Transverse colon (tissue), 4 donors: ENCODE measurements at regions not wholly inside any gene's neighbourhood (a gene's known extent, or its start where the extent isn't known, plus 50 kb on each side); places are given as distances from the start of the nearest gene placed in this dataset.

ENCODE experiments used
- DNase-seq: peaks from one replicate; pipeline ENCODE4 v3.0.0-alpha.2; 2019
- H3K27ac ChIP-seq, 4 donors: fragments of 200-600 bp; sonication (generic); 2 replicates each; pipeline ENCODE4 v1.5.1; 2016 to 2018; ENCODE audit warnings: inconsistent platforms in 4 of 4
- H3K27me3 ChIP-seq: fragments of 200-600 bp; sonication (generic); 2 replicates; pipeline ENCODE4 v1.5.1; 2017; ENCODE audit warnings: inconsistent platforms
- H3K36me3 ChIP-seq, 4 donors: fragments of 200-600 bp; sonication (generic); 2 replicates each; pipeline ENCODE4 v1.5.1; 2017 to 2019; ENCODE audit warnings: inconsistent platforms in 4 of 4
- H3K4me1 ChIP-seq, 4 donors: fragments of 200-600 bp; sonication (generic); 2 replicates each; pipeline ENCODE4 v1.5.1; 2017 to 2020; ENCODE audit warnings: inconsistent platforms in 4 of 4
- H3K4me3 ChIP-seq, 4 donors: fragments of 200-600 bp; sonication (generic); 1 replicate in 1 of 4; 2 replicates in 3 of 4; pipeline versions ENCODE4 v1.5.1 to v1.6.1; 2017 to 2019; ENCODE audit warnings: inconsistent platforms in 4 of 4
- H3K9me3 ChIP-seq, 2 donors: fragments of 200-600 bp; sonication (generic); 2 replicates each; pipeline ENCODE4 v1.5.1; 2017 to 2019; ENCODE audit warnings: inconsistent platforms in 2 of 2
- EP300 ChIP-seq: sonication (generic); formaldehyde crosslinking; IDR thresholded peaks from one replicate; pipeline ENCODE4 v1.6.1; 2017; ENCODE audit warnings: antibody characterized with exemption, low read depth
- POLR2A ChIP-seq: fragments of 450-650 bp; IDR thresholded peaks from one replicate; pipeline ENCODE4 v1.6.1; 2016; ENCODE audit warnings: antibody characterized with exemption, mild to moderate bottlenecking, moderate library complexity
- POLR2AphosphoS5 ChIP-seq, 3 donors: sonication (generic); formaldehyde crosslinking; IDR thresholded peaks; one replicate each; pipeline ENCODE4 v1.6.1; 2016; ENCODE audit warnings: antibody characterized with exemption in 3 of 3
- WGBS, 2 donors: methylation state at CpG; one replicate each; pipeline ENCODE4 v1.1.5; 2018; ENCODE audit warnings: low coverage in 1 of 2; 5-methylcytosine and 5-hydroxymethylcytosine counted together
- in situ Hi-C, 4 donors: fragments of 200-750 bp; cut with MboI; loops; one replicate each; pipeline versions ENCODE4 v1.15.0 to v1.15.1; 2017; ENCODE audit warnings: low sequenced_read_pairs in 3 of 4, low pct_ligation_motif_present in 1 of 4, low pct_unique_long_range_greater_than_20kb in 1 of 4
- intact Hi-C: fragments of 100-400 bp; cut with DNase I; formaldehyde crosslinking; loops from one replicate; pipeline ENCODE4 v1.15.1; 2023; ENCODE audit warnings: low total_unique reads
- TF ChIP-seq, protein P1 (sequence below), 5 experiments: fragments of 200-600 bp in 3 of 5; fragments of 450-650 bp in 2 of 5; sonication (generic) in 3 of 5; IDR thresholded peaks; 1 replicate in 2 of 5; 2 replicates in 3 of 5; pipeline ENCODE4 v1.5.1; 2016 to 2017; ENCODE audit warnings: antibody characterized with exemption in 5 of 5, inconsistent platforms in 3 of 5, mild to moderate bottlenecking in 2 of 5, moderate library complexity in 1 of 5

DNA sequence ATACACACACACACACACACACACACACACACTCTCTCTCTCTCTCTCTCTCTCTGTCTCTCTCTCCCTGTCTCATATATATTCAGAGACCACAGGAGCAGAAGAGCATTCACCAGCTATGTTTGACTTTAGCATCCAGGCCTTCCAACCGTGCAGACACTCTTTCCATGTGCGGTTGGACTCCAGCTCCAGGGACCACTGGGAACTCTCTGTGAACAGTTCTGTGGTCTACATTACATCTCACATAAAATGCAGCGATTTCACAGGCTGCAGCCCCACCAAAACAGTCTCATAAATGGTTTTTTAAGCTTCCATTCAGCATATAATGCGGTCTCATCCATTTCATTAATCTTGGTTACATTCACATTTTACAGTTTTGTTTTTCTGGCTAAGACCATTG lies 508.4 kb upstream of the SULF2 start:
- no peak for DNase-seq
- WGBS, 2 donors = 86 to 93% methylated on average over 2 to 4 of the region's 4 CpGs
- H3K9me3 ChIP-seq = no peaks in the 10 kb centered on the region
- peaks cover 0 to 16% (median 5%) of the 10 kb centered on the region in 4 donors for H3K4me1 ChIP-seq
- H3K27ac ChIP-seq = no peak overlapping the region
- H3K27me3 ChIP-seq = no peaks in the 10 kb centered on the region
- no peak overlapping the region for H3K4me3 ChIP-seq
- TF ChIP-seq EP300 (no peak), POLR2AphosphoS5 (IDR thresholded peaks at IDR 0.05) (no peak), POLR2A (no peak)
- TF ChIP-seq, protein P1, sequence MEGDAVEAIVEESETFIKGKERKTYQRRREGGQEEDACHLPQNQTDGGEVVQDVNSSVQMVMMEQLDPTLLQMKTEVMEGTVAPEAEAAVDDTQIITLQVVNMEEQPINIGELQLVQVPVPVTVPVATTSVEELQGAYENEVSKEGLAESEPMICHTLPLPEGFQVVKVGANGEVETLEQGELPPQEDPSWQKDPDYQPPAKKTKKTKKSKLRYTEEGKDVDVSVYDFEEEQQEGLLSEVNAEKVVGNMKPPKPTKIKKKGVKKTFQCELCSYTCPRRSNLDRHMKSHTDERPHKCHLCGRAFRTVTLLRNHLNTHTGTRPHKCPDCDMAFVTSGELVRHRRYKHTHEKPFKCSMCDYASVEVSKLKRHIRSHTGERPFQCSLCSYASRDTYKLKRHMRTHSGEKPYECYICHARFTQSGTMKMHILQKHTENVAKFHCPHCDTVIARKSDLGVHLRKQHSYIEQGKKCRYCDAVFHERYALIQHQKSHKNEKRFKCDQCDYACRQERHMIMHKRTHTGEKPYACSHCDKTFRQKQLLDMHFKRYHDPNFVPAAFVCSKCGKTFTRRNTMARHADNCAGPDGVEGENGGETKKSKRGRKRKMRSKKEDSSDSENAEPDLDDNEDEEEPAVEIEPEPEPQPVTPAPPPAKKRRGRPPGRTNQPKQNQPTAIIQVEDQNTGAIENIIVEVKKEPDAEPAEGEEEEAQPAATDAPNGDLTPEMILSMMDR (IDR thresholded peaks at IDR 0.05) = no peak
- in situ Hi-C loops (no loop called here), intact Hi-C loops (no loop called here)
- no peaks in the 10 kb centered on the region for H3K36me3 ChIP-seq

DNA sequence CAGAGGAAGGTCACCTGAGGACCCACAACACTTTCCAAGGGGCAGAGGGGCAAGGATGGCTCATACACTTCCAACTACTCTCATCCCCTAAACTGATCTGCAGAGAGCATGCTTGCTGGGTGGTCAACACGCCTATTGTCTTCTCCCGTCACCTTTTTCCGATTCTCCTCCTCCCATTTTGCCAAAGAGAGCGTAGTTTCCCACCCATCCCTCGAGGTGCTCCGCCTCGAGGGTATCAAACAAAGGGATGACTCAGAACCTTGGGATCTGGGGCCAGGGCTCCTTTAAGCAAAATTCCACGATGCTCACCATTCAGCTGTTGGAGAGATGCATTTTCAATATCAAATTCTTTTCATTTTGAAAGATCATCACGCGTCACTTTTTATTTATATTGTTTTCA lies 507.5 kb upstream of the SULF2 start:
- 79 to 94% methylated on average over 5 to 10 of the region's 10 CpGs for WGBS, 2 donors
- H3K4me3 ChIP-seq = no peak overlapping the region
- no peak for DNase-seq
- H3K27ac ChIP-seq = no peak overlapping the region
- TF ChIP-seq EP300 (no peak), POLR2A (no peak), POLR2AphosphoS5 (IDR thresholded peaks at IDR 0.05) (no peak)
- TF ChIP-seq, protein P1 (IDR thresholded peaks at IDR 0.05) = no peak
- in situ Hi-C loops (no loop called here), intact Hi-C loops (no loop called here)
- H3K4me1 ChIP-seq = peaks cover 0 to 16% (median 4%) of the 10 kb centered on the region in 4 donors
- H3K9me3 ChIP-seq = no peaks in the 10 kb centered on the region
- H3K27me3 ChIP-seq = no peaks in the 10 kb centered on the region
- no peaks in the 10 kb centered on the region for H3K36me3 ChIP-seq

DNA sequence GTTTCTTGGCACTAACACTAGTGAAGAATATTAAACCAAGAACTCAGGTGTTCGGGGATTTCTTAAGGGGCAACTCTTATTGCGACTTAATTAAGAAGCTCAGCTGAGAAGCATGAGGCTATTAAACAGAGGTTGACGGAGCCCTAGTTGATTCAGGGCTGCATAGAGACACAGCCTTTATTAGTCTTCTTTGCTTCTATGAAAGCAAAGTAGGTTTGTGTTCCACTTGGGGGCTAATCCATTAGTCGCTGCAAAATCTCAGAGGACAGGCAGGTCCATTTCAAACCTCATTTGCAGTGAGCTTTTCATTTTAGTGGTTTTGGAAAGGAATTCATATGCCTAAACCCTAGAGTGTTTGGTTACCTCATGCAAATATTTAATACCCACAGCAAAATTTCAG lies 506.6 kb upstream of the SULF2 start:
- intact Hi-C loops = no loop called here
- TF ChIP-seq POLR2AphosphoS5 (IDR thresholded peaks at IDR 0.05) (no peak), EP300 (no peak), POLR2A (no peak)
- TF ChIP-seq, protein P1 (IDR thresholded peaks at IDR 0.05) = no peak
- H3K27ac ChIP-seq = no peak overlapping the region

DNA sequence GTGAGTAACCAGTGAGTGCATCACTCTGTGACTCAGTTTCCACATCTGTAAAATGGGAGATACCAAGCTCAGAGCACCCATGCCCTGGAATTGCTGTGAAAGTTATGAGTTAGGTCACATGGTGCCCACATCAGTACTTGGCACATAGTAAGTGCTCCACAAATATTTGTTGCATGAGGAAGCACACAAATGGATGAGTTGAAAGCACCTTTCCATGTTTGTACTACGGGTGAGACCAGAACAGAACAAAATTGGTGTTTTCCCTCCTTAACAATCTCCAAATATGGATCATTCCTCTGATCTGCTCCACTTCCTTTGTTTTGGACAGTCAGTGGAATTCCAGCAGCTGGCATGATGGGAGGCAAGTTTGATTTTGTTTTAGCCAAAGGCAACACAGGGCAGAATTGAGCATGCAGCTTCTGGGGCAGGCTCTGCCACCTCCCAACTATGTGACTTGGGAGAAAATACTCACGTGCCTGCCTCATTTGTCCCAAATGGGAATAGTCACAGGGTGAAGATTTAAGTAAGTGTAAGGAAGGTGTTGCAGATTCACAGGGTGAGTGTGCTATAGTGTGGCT lies 503.7 kb upstream of the SULF2 start:
- in situ Hi-C loops = no loop called here

More for the DNA sequence above, 506.6 kb upstream of the SULF2 start:
- H3K4me1 ChIP-seq = peaks cover 0 to 23% (median 7%) of the 10 kb centered on the region in 4 donors
- in situ Hi-C loops = no loop called here
- no peaks in the 10 kb centered on the region for H3K36me3 ChIP-seq
- no peak overlapping the region for H3K4me3 ChIP-seq
- no peak for DNase-seq
- WGBS, 2 donors = 85 to 92% methylated on average over 4 of the region's 4 CpGs
- H3K27me3 ChIP-seq = no peaks in the 10 kb centered on the region
- H3K9me3 ChIP-seq = no peaks in the 10 kb centered on the region

More for the DNA sequence above, 503.7 kb upstream of the SULF2 start:
- 73% methylated on average over 2 of the region's 2 CpGs; no CpG with 5 or more reads in 1 of the 2 donors for WGBS, 2 donors
- H3K9me3 ChIP-seq = no peaks in the 10 kb centered on the region
- intact Hi-C loops = no loop called here
- no peak overlapping the region for H3K4me3 ChIP-seq
- H3K4me1 ChIP-seq = peaks cover 0 to 13% (median 6%) of the 10 kb centered on the region in 4 donors
- H3K27ac ChIP-seq = no peak overlapping the region
- DNase-seq = no peak
- TF ChIP-seq POLR2AphosphoS5 (IDR thresholded peaks at IDR 0.05) (no peak), EP300 (no peak), POLR2A (no peak)
- TF ChIP-seq, protein P1 (IDR thresholded peaks at IDR 0.05) = no peak
- H3K36me3 ChIP-seq = no peaks in the 10 kb centered on the region
- no peaks in the 10 kb centered on the region for H3K27me3 ChIP-seq
